ENCODE measurements at regions not wholly inside any gene's neighbourhood (a gene's known extent, or its start where the extent isn't known, plus 50 kb on each side); places are given as distances from the start of the nearest gene placed in this dataset.

GRCh38 chr21:15543473-15543872 lies 186.3 kb upstream of the USP25 start:
- TF ChIP-seq CTCF (IDR thresholded peaks at IDR 0.05) (no peak), POLR2A (IDR thresholded peaks at IDR 0.05) (no peak), EP300 (IDR thresholded peaks at IDR 0.05) (no peak)
